GM21717 (cell line): ENCODE measurements at regions not wholly inside any gene's neighbourhood (a gene's known extent, or its start where the extent isn't known, plus 50 kb on each side); places are given as distances from the start of the nearest gene placed in this dataset.

Source experiments
- ATAC-seq: cut with Tn5 transposase; IDR thresholded peaks from one replicate; pipeline ENCODE4 v1.9.1; 2021; ENCODE audit warnings: mild to moderate bottlenecking, moderate library complexity; ENCODE audit not compliant: unreplicated experiment

- ATAC-seq: no peak
Measured at GRCh38 chr2:62305421-62306176, 109.7 kb downstream of the B3GNT2 start.

- ATAC-seq: no peak
Measured at GRCh38 chr2:62304429-62305417, 108.8 kb downstream of the B3GNT2 start.

- no peak for ATAC-seq
Measured at GRCh38 chr2:62303788-62304187, 107.9 kb downstream of the B3GNT2 start.

GRCh38 chr2:62302631-62303435 is 106.9 kb downstream of the B3GNT2 start:
- no peak for ATAC-seq

GRCh38 chr2:62300925-62301324 is 105.0 kb downstream of the B3GNT2 start:
- ATAC-seq: no peak

- ATAC-seq: no peak
Measured at GRCh38 chr2:62297624-62298010, 101.7 kb downstream of the B3GNT2 start.

- ATAC-seq: no peak
Measured at GRCh38 chr2:62296832-62297623, 101.1 kb downstream of the B3GNT2 start.

GRCh38 chr2:62296034-62296831 is 100.3 kb downstream of the B3GNT2 start:
- ATAC-seq: no peak

GRCh38 chr2:62293490-62294271 is 97.8 kb downstream of the B3GNT2 start:
- ATAC-seq: no peak

GRCh38 chr2:62293151-62293489 is 97.2 kb downstream of the B3GNT2 start:
- no peak for ATAC-seq

GRCh38 chr2:62292190-62292589 is 96.3 kb downstream of the B3GNT2 start:
- ATAC-seq: no peak

- no peak for ATAC-seq
Measured at GRCh38 chr2:62291517-62292137, 95.7 kb downstream of the B3GNT2 start.

- no peak for ATAC-seq
Measured at GRCh38 chr2:62291052-62291451, 95.1 kb downstream of the B3GNT2 start.

- ATAC-seq: peak; percentile 77
Measured at GRCh38 chr2:62287899-62288880, 92.3 kb downstream of the B3GNT2 start.

- ATAC-seq: no peak
Measured at GRCh38 chr2:62287282-62287681, 91.4 kb downstream of the B3GNT2 start.

GRCh38 chr2:62286089-62286785 is 90.3 kb downstream of the B3GNT2 start:
- no peak for ATAC-seq

GRCh38 chr2:62284980-62285379 is 89.1 kb downstream of the B3GNT2 start:
- ATAC-seq: no peak
